HG02571 (cell line): ENCODE measurements at regions not wholly inside any gene's neighbourhood (a gene's known extent, or its start where the extent isn't known, plus 50 kb on each side); places are given as distances from the start of the nearest gene placed in this dataset.
"Not testable (repeated sequence)": the region's sequence is repeated elsewhere in the genome, so short reads cannot be mapped to it uniquely, and the experiment has no call there.

Experiments used
- ATAC-seq: cut with Tn5 transposase; IDR thresholded peaks from one replicate; pipeline ENCODE4 v1.9.1; 2021; ENCODE audit warnings: mild to moderate bottlenecking, moderate library complexity; ENCODE audit not compliant: unreplicated experiment

GRCh38 chr2:163132850-163133249, 294.3 kb upstream of the KCNH7 start:
- ATAC-seq, result no peak

- not testable (repeated sequence) for ATAC-seq
Observed at GRCh38 chr2:163132207-163132606, 293.6 kb upstream of the KCNH7 start.

GRCh38 chr2:163123526-163123925, 285.0 kb upstream of the KCNH7 start:
- no peak for ATAC-seq

- no peak for ATAC-seq
Observed at GRCh38 chr2:163122257-163122656, 283.7 kb upstream of the KCNH7 start.

- ATAC-seq, result no peak
Observed at GRCh38 chr2:163121483-163121882, 282.9 kb upstream of the KCNH7 start.

GRCh38 chr2:163119966-163120365, 281.4 kb upstream of the KCNH7 start:
- ATAC-seq, result no peak

GRCh38 chr2:163086940-163087339, 248.4 kb upstream of the KCNH7 start:
- ATAC-seq, result no peak

GRCh38 chr2:163085366-163086024, 246.9 kb upstream of the KCNH7 start:
- not testable (repeated sequence) for ATAC-seq

- no peak for ATAC-seq
Observed at GRCh38 chr2:163081754-163082153, 243.2 kb upstream of the KCNH7 start.

GRCh38 chr2:163077241-163077640, 238.7 kb upstream of the KCNH7 start:
- no peak for ATAC-seq

GRCh38 chr2:163066085-163066484, 227.5 kb upstream of the KCNH7 start:
- no peak for ATAC-seq

- ATAC-seq, result no peak
Observed at GRCh38 chr2:163062524-163062923, 224.0 kb upstream of the KCNH7 start.

- ATAC-seq, result no peak
Observed at GRCh38 chr2:163046615-163047014, 208.0 kb upstream of the KCNH7 start.

GRCh38 chr2:163045830-163046229, 207.3 kb upstream of the KCNH7 start:
- ATAC-seq, result no peak

GRCh38 chr2:163044114-163044513, 205.5 kb upstream of the KCNH7 start:
- ATAC-seq, result no peak

- no peak for ATAC-seq
Observed at GRCh38 chr2:163043201-163043600, 204.6 kb upstream of the KCNH7 start.

- ATAC-seq, result no peak
Observed at GRCh38 chr2:163039266-163039665, 200.7 kb upstream of the KCNH7 start.

- no peak for ATAC-seq
Observed at GRCh38 chr2:163028807-163029206, 190.2 kb upstream of the KCNH7 start.

- ATAC-seq, result not testable (repeated sequence)
Observed at GRCh38 chr2:163026136-163026775, 187.7 kb upstream of the KCNH7 start.

- not testable (repeated sequence) for ATAC-seq
Observed at GRCh38 chr2:163016882-163017281, 178.3 kb upstream of the KCNH7 start.

- no peak for ATAC-seq
Observed at GRCh38 chr2:163011000-163011399, 172.4 kb upstream of the KCNH7 start.

- ATAC-seq, result no peak
Observed at GRCh38 chr2:163008642-163009041, 170.1 kb upstream of the KCNH7 start.

- no peak for ATAC-seq
Observed at GRCh38 chr2:162994718-162995117, 156.2 kb upstream of the KCNH7 start.
